Right lobe of liver (tissue), 4 donors: ENCODE measurements at regions not wholly inside any gene's neighbourhood (a gene's known extent, or its start where the extent isn't known, plus 50 kb on each side); places are given as distances from the start of the nearest gene placed in this dataset.

Experiments used
- CTCF ChIP-seq, 4 donors: fragments of 200-600 bp in 3 of 4; fragments of 450-650 bp in 1 of 4; IDR thresholded peaks; one replicate each; pipeline versions ENCODE4 v1.5.1 to v1.8.0; 2016 to 2022; ENCODE audit warnings: antibody characterized with exemption in 4 of 4, mild to moderate bottlenecking in 2 of 4
- POLR2A ChIP-seq: fragments of 450-650 bp; IDR thresholded peaks from one replicate; pipeline ENCODE4 v1.6.1; 2017; ENCODE audit warnings: antibody characterized with exemption, mild to moderate bottlenecking
- donor health status: DM: no; HTN: no; CAD: no.
- donor health status: DM: no; HTN: no; CAD: no.
- donor health status: DM: no; HTN: yes; CAD: no.

GRCh38 chr17:77728474-77728795 is 230.1 kb upstream of the TNRC6C start:
- TF ChIP-seq CTCF (IDR thresholded peaks at IDR 0.05) (no peak), POLR2A (no peak)
